Left cardiac atrium (tissue), 4 donors: ENCODE measurements at regions not wholly inside any gene's neighbourhood (a gene's known extent, or its start where the extent isn't known, plus 50 kb on each side); places are given as distances from the start of the nearest gene placed in this dataset.

Experiments
- ATAC-seq, 2 donors: fragments of 200-7000 bp; cut with Tn5 transposase; one replicate each; pipeline ENCODE4 v1.9.1; 2020; ENCODE audit warnings: mild to moderate bottlenecking in 2 of 2, moderate library complexity in 2 of 2
- DNase-seq: peaks from one replicate; pipeline ENCODE4 v3.0.0-alpha.2; 2020
- intact Hi-C, 2 donors: fragments of 100-400 bp; cut with DNase I; formaldehyde crosslinking; loops; one replicate each; pipeline versions ENCODE4 v1.14.1 to v1.15.1; 2022 to 2023
- donor health status: DM: no; HTN: yes; CAD: no.
- donor health status: DM: no; HTN: yes; CAD: no; lungs with severe emphysema.
- donor health status: DM: yes; HTN: yes; CAD: no.
- donor health status: Dilated cardiomyopathy.

DNA sequence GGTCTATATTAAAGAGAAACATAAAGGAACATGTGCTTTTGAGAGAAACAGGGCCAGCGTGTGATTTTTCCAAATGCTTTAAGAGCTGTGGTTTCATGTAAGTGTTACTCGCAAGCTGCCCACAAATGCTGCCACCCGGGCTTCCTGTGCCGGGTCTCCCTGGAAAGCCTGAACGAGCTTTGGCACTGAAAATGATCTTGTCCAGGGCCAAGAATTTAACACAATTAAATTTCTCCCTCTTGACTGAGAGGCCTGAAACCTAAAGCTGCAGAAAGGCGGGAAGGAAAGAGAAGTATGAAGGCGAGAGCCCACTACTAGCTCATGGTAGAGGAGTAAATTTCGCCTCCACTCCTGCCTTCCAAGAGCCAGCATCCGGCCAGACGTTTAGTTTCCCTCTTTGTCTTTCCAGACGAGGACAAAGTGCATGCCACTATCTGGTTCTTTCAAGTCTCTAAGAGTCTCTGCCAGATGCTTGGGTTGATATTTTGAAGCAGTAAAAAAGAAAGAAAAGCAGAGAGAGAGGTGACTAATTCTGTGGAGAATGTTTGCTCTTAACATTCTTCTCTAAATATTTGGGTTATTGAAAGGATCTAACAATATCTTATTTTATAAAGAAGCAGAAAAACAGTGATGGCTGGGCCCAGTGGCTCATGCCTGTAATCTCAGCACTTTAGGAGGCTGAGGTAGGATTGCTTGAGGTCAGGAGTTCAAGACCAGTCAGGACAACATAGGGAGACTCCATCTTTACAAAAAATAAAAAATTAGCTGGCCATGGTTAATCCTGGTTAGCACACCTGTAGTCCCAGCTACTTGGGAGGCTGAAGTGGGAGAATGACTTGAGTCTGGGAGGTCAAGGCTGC is 100.0 kb upstream of the HNRNPU start:
- peak; percentile 43 to 56 for ATAC-seq
- intact Hi-C loops: no loop called here
- peak; percentile 29 for DNase-seq

DNA sequence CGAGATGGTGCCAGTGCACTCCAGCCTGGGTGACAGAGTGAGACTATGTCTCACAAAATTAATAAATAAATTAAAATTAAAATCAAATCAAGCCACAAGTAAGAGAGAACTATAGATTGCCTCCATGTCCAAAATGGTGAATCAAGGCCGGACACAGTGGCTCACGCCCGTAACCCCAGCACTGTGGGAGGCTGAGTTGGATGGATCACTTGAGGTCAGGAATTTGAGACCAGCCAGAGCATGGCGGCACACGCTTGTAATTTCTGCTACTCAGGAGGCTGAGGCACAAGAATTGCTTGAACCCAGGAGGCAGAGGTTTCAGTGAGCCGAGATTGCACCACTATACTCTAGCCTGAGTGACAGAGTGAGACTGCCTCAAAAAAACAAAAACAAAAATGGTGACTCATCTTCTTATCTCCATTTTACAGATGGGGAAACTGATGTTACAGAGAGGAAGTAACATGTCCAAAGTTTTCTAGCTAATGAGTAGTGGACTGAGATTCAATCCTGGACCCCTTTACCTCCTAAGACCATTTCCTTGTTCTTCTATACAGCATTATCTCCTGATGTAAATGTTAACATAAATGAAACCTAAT is 99.0 kb upstream of the HNRNPU start:
- ATAC-seq (no peak), DNase-seq (no peak)
- intact Hi-C loops: no loop called here

DNA sequence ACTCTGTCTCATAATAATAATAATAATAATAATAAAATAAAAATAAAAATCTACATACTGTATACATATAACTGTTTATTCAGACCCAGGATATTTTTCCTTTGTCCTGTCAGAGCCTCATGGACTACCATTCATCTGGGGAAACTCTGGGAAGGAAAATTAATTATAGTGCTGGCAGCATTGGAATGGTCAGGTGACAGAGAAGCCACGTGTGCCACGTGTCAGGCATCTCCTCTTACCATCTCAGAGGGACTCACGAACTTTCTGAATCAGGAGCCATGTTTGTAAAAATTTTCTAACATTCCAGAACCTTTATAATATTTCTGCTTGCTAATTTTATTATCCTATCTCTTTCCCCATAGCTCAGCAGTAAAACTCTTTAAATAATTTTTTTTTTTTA is 97.8 kb upstream of the HNRNPU start:
- ATAC-seq: no peak
- intact Hi-C loops: no loop called here
- no peak for DNase-seq

DNA sequence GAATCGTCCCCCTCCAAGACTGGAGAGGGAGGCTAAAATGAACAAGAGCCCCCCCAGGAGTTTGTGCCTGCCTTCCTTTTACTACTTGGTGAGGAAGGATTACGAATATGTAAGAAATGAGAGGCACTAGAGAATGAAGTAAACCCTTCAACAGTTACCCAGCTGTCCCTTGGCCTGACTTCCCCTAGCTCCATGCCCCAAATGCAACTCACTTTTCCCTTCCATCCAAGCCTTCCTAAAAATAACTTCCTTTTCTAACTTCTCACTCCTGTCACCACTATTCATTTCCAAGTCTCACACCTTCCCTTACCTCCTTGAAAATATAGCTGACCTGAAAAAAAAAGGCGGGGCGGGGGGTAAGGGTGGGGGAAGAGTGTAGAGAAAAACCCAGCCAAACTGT is 96.6 kb upstream of the HNRNPU start:
- intact Hi-C loops: no loop called here
- peak in 1 of 2 donors; percentile 18 for ATAC-seq
- no peak for DNase-seq

DNA sequence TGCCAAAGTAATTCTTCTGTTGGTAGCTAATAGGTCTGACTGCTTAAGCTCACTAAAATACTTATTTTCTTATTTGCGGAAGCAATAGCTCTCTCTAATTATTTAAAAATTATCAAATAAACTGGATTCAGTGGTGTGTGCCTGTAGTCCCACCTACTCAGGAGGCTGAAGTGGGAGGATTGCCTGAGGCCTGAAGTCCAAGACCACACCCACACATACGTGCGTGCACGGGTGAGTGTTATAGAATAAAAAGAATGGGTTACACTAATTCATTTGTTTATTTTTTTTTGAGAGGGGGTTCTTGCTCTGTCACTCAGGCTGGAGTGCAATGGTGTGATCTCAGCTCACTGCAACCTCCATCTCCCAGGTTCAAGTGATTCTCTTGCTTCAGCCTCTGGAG is 94.2 kb upstream of the HNRNPU start:
- DNase-seq (no peak), ATAC-seq (no peak)
- intact Hi-C loops: no loop called here

DNA sequence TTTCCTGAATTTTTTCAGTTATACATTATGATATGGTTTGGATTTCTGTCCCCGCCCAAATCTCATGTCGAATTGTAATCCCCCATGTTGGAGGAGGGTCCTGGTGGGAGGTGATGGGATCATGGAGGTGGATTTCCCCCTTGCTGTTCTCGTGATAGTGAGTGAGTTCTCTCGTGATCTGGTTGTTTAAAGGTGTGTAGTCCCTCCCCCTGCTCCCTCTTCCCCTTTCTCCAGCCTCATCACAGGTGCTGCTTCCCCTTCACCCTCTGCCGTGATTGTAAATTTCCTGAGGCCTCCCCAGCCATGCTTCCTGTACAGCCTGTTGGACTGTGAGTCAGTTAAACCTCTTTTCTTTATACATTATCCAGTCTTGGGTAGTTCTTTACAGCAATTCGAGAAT is 93.2 kb upstream of the HNRNPU start:
- no peak for ATAC-seq
- intact Hi-C loops: no loop called here

DNA sequence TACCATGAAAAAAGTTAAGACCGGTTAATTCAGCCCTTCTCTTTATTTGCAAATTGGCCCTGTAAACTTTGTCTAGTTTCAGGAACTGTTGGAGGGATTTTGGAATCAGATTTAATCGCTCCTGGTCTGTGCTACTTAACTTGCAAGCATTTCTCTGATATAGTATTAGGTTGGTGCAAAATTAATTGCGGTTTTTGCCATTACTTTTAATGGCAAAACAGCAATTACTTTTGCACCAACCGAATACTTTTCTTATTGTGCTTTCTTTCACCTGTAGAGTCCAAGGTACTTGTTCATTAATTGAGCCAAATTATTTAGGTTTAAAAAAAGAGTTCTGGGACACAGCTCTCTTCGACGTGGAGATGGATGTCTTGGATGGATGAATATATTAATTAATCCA is 92.8 kb upstream of the HNRNPU start:
- intact Hi-C loops: no loop called here
- DNase-seq (no peak), ATAC-seq (no peak)

More for the DNA sequence above, 93.2 kb upstream of the HNRNPU start:
- DNase-seq: no peak

DNA sequence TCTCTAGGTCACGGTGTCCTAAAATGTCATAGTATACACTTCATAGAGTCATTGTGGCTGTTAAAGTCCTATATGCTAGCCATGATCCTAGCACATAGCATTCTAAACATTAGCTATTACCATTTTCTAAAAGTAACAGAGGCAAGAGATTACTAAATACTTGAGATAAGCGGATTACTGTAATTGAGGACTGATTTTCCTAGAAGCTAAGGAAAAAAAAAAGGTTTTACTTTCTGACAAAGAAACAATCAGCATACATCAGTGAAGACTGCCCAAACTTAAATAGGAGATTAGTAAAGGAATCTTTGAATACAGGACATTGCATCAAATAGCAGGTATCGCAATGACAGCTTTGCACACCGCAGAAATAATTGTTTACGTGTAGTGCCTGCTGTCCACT is 91.3 kb upstream of the HNRNPU start:
- ATAC-seq (no peak), DNase-seq (no peak)
- intact Hi-C loops: no loop called here

DNA sequence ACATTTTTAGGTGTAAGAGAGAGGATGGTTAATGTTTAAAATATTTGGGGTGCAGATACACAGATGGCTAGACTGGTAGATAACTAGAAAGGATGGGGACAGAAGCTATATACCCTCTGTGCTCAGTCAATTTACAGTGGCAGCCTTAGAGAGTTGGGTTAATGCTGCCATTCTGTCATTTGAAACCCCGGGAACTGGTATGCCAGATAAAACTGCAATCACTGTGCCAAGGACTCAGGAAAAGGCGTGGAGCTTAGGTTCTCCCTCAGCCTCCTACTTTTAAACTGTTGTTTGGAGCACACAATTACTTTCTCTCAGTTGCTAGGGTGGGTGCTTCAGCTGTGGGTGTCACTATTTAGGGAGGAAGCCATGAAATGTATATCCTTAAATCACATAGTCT is 90.0 kb upstream of the HNRNPU start:
- peak in 1 of 2 donors; percentile 46 for ATAC-seq
- intact Hi-C loops: no loop called here

DNA sequence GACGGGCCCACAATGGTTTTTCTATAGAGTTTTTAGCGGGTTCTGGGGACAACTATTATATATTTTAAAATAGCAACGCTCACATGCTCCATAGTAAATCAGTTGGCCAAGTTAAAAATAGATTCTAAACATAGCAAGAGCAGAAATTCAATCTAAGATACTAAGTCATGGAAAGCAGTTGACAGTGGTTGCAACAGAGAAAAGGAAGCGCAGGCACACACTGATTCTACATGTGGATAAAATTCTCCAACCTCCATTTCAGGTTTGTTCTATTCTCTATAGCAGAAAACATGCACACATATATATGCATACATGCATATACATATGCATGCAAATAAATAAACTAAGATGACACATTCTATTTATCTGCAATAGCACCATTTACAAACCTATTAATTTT is 89.6 kb upstream of the HNRNPU start:
- DNase-seq (no peak), ATAC-seq (peak; percentile 38 to 45)
- intact Hi-C loops: no loop called here

More for the DNA sequence above, 90.0 kb upstream of the HNRNPU start:
- no peak for DNase-seq

DNA sequence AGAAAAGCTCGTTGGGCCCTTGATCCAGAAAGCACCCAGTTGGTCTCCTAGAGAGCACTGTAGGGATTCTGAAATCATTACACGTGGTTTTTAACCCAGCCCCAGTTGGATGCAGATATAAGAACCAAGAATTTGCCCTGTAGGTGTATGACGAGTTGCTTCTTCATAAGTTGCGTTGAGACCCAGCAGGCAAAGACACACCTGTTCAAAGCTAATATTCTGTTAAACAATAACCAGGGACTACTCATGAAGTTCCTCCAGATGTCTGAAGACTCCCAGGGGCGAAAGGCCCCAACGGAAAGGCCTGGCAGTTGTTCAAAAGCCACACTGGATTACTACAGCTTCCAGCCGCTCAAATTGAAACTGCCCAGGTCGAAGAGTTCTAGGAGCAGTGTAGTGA is 88.6 kb upstream of the HNRNPU start:
- DNase-seq (no peak), ATAC-seq (no peak)
- intact Hi-C loops: no loop called here

DNA sequence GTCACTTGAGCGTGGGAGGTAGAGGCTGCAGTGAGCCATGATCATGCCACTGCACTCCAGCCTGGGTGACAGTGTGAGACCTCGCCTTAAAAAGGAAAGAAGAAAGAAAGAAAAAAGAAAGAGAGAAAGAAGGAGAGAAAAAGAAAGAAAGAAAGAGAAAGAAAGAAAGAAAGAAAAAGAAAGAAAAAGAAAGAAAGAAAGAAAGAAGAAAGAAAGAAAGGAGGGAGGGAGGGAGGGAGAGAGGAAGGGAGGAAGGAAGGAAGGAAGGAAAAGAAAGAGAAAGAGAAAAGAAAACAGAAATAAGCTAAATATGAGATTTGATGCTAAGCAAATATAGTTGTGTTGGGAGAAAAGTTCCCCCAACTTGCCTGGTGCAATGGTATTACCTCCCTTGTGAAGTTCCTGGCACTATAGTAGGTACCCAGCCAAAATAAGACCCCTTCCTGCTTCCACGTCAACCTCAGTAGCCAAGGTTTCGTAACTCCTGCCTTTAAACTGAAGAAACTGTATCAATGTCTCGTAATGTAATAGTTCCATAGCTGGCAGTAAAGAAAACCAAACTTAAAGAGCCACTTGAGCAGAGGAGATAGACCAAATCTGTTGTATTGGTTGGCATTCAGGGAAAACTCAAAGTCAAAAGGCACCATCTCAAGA is 88.1 kb upstream of the HNRNPU start:
- ATAC-seq (no peak), DNase-seq (no peak)
- intact Hi-C loops: no loop called here

DNA sequence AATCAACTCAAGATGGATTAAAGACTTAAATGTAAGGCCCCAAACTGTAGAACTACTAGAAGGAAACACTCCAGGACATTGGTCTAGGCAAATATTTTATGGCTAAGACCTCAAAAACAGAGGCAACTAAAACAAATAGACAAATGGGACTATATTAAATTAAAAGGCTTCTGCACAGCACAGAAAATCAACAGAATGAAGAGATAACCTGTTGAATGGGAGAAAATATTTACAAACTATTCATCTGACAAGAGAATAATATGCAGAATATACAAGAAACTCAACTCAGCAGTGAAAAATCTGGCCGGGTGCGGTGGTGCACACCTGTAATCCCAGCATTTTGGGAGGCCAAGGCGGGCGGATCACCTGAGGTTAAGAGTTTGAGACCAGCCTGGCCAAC is 84.1 kb upstream of the HNRNPU start:
- ATAC-seq: no peak
- intact Hi-C loops: no loop called here
- no peak for DNase-seq

DNA sequence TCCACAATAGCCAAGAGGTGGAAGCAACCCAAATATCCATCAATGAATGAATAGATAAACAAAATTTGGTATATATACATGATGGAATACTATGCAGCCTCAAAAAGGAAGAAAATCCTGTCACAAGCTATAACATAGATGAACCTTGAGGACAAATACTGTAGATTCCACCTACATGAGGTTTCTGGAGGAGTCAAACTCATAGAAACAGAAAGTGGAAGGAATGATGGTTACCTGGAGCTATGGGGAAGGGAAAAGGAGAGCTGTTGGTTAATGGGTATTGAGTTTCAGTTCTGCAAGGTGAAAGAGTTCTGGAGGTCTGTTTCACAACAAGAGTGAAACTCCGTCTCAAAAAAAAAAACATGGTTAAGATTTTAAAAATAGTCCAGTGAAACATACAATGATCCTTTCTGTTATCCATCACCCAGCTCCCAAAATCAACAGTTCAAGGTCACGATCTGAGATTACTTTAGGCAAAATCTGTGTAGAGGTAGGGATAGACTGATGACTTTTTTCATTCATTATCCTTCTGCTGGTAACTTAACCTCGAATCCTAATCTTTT is 80.8 kb upstream of the HNRNPU start:
- ATAC-seq (no peak), DNase-seq (no peak)
- intact Hi-C loops: no loop called here

DNA sequence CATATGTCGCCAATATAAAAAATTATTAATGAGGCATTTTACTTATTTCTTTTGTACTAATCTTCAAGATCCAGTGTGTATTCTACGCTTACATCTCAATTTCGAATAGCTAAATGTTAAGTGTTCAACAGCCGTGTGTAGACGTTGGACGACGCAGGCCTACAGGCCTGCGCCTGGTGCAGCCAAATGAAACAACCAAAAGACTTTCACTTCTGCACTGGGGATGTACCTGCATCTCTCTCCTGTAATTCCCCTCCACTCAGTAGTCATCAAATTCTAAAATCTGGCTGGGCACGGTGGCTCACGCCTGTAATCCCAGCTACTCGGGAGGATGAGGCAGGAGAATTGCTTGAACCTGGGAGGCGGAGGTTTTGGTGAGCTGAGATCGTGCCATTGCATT is 76.8 kb upstream of the HNRNPU start:
- intact Hi-C loops: no loop called here
- ATAC-seq (no peak), DNase-seq (no peak)

DNA sequence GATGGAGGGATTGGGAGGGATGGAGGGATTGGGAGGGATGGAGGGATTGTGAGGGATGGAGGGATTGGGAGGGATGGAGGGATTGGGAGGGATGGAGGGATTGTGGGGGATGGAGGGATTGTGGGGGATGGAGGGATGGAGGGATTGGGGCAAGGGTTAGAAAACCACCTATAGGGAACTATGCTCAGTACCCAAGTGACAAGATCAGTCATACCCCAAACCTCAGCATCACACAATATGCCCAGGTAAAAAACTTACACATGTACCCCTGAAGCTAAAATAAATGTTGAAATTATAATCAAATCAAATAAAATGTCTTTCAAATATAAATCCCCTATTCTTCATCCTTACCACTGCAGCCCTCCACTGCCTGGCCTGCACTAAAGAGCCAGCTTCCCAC is 72.8 kb upstream of the HNRNPU start:
- no peak for DNase-seq

DNA sequence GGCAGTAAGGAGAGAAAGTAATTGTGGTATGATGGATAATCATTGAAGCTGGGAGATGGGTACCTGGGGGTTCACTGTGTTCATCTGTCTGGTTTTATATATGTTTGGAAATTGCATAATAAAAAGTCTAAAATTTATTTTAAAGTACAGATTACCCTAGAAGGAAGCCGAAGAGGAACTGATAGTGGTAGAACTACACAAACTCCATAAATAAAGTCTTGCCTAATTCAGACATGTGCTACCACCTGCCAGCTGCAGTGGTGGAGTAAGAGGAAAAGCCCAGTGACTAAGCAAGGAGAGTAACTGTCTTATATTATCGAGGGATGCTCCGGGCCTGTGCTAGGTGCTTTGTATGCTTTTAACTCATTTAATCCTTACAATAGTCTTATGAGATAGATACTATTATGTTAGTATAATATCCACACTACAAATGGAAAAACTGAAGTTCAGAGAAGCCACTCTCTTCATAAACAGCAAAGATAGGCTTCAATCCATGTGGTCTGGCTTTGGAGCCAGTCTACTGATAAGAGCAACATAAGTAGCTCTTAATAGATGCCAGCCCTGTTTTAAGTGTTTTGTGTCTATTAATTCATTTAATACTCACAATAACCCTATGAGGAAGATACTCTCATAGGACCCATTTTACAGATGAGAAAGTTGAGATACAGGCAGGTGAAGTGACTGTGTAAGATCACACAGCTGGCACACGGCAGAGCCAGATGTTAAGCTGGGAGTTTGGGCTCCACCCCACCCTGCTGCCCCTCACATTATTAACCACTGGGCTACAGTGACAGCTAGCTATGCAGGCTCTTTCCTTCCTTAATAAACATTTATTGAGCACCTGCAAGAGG is 56.8 kb upstream of the HNRNPU start:
- DNase-seq (no peak), ATAC-seq (peak in 1 of 2 donors; percentile 53)
- intact Hi-C loops: no loop called here

More for the DNA sequence above, 72.8 kb upstream of the HNRNPU start:
- no peak for ATAC-seq
- intact Hi-C loops: no loop called here

DNA sequence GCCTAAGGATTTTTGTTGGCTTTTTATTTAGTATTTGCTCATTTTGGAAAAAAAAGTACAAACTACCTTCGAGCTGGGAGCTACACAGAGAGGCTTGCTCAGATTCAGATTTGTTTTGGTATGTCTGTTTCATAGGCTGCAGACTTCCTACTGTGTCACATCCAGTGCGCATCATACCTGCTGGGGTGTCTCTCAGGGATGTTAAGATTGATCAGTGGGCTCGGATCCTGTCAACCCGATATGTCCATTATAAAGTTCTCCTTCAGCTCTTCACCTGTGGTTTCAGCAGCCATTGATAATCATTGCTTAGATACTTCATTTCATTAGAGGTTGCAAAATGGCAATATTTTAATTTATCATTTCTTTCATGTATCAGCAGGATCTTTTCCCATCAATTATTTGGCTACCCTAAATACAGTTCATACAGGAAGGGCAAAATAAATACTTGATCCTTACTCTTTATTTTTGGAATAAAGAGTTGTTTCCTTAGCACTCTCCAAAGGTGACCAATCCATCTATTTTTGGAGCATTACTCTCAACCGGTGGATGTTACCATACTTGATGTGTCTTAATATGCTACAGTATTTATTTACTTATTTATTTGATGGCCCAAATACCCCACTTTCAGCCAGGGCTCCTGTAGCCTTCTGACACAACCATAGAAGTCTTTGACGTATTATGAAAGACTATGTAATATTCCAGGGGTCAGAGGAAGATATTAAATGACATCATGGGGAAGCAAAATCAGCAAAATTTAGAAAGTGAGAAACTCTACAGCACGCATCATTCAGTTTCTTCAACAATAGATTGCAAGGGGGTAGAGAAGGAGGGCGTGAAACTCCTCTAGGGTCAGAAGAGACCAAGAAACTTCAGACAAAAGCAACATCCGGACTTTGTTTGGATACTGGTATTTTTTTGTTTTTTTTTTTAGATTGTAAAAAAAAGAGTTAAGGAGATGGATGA is 55.3 kb upstream of the HNRNPU start:
- no peak for DNase-seq
- intact Hi-C loops: no loop called here
- peak in 1 of 2 donors; percentile 29 for ATAC-seq
